Nephron progenitor cell (in vitro differentiated cells): ENCODE measurements at regions not wholly inside any gene's neighbourhood (a gene's known extent, or its start where the extent isn't known, plus 50 kb on each side); places are given as distances from the start of the nearest gene placed in this dataset.

ENCODE experiments used
- DNase-seq: peaks from one replicate; pipeline ENCODE4 v3.0.0; 2021
- H3K27ac Mint-ChIP-seq: 2 replicates; pipeline ENCODE4 v1.8.0; 2021; ENCODE audit warnings: mild to moderate bottlenecking, moderate library complexity, mixed read lengths
- H3K27me3 Mint-ChIP-seq: 2 replicates; pipeline ENCODE4 v1.8.0; 2021; ENCODE audit warnings: mild to moderate bottlenecking, low read depth, mixed read lengths; ENCODE audit not compliant: poor library complexity
- H3K36me3 Mint-ChIP-seq: 2 replicates; pipeline ENCODE4 v1.8.0; 2021; ENCODE audit warnings: low read depth, mixed read lengths
- H3K4me1 Mint-ChIP-seq: 2 replicates; pipeline ENCODE4 v1.8.0; 2021; ENCODE audit warnings: mixed read lengths
- H3K4me3 Mint-ChIP-seq: 2 replicates; pipeline ENCODE4 v1.8.0; 2021; ENCODE audit warnings: mild to moderate bottlenecking, moderate library complexity, mixed read lengths
- H3K9me3 Mint-ChIP-seq: 2 replicates; pipeline ENCODE4 v1.8.0; 2021; ENCODE audit warnings: mild to moderate bottlenecking, moderate library complexity, mixed read lengths
- CTCF ChIP-seq: fragments of 200-600 bp; sonication (generic); IDR thresholded peaks from 2 replicates; pipeline ENCODE4 v1.5.0; 2021; ENCODE audit warnings: antibody characterized with exemption

GRCh38 chrX:5537098-5537497 lies 691.6 kb downstream of the NLGN4X start:
- Mint-ChIP-seq H3K36me3 (no peaks in the 10 kb centered on the region), H3K27ac (no peak overlapping the region), H3K27me3 (peaks cover 9% of the 10 kb centered on the region), H3K9me3 (no peaks in the 10 kb centered on the region), H3K4me3 (no peak overlapping the region), H3K4me1 (no peaks in the 10 kb centered on the region)
- no peak for DNase-seq
- no peak for TF ChIP-seq CTCF

GRCh38 chrX:5536261-5536660 lies 692.4 kb downstream of the NLGN4X start:
- Mint-ChIP-seq H3K27me3 (peaks cover 11% of the 10 kb centered on the region), H3K4me3 (no peak overlapping the region), H3K4me1 (no peaks in the 10 kb centered on the region), H3K27ac (no peak overlapping the region), H3K36me3 (no peaks in the 10 kb centered on the region), H3K9me3 (no peaks in the 10 kb centered on the region)
- DNase-seq = no peak
- TF ChIP-seq CTCF = no peak

GRCh38 chrX:5528057-5528456 lies 700.6 kb downstream of the NLGN4X start:
- no peaks in the 10 kb centered on the region for H3K9me3 Mint-ChIP-seq
- H3K27me3 Mint-ChIP-seq = peaks cover 10% of the 10 kb centered on the region
- no peaks in the 10 kb centered on the region for H3K36me3 Mint-ChIP-seq
- H3K27ac Mint-ChIP-seq = no peak overlapping the region
- no peak for TF ChIP-seq CTCF
- no peak overlapping the region for H3K4me3 Mint-ChIP-seq
- no peak for DNase-seq
- no peaks in the 10 kb centered on the region for H3K4me1 Mint-ChIP-seq

- TF ChIP-seq CTCF = no peak
- no peaks in the 10 kb centered on the region for H3K4me1 Mint-ChIP-seq
- no peak overlapping the region for H3K4me3 Mint-ChIP-seq
- DNase-seq = no peak
- H3K36me3 Mint-ChIP-seq = no peaks in the 10 kb centered on the region
- peaks cover 3% of the 10 kb centered on the region for H3K27me3 Mint-ChIP-seq
- no peaks in the 10 kb centered on the region for H3K9me3 Mint-ChIP-seq
- H3K27ac Mint-ChIP-seq = no peak overlapping the region
Measured at GRCh38 chrX:5526191-5526590, 702.5 kb downstream of the NLGN4X start.

- no peak overlapping the region for H3K4me3 Mint-ChIP-seq
- peaks cover 4% of the 10 kb centered on the region for H3K9me3 Mint-ChIP-seq
- no peak for DNase-seq
- no peaks in the 10 kb centered on the region for H3K4me1 Mint-ChIP-seq
- no peaks in the 10 kb centered on the region for H3K27me3 Mint-ChIP-seq
- H3K27ac Mint-ChIP-seq = no peak overlapping the region
- no peak for TF ChIP-seq CTCF
- H3K36me3 Mint-ChIP-seq = no peaks in the 10 kb centered on the region
Measured at GRCh38 chrX:5490786-5491563, 737.7 kb downstream of the NLGN4X start.

- H3K27me3 Mint-ChIP-seq = peaks cover 5% of the 10 kb centered on the region
- no peak for TF ChIP-seq CTCF
- peaks cover 37% of the 10 kb centered on the region for H3K9me3 Mint-ChIP-seq
- H3K27ac Mint-ChIP-seq = no peak overlapping the region
- DNase-seq = no peak
- no peaks in the 10 kb centered on the region for H3K4me1 Mint-ChIP-seq
- no peaks in the 10 kb centered on the region for H3K36me3 Mint-ChIP-seq
- no peak overlapping the region for H3K4me3 Mint-ChIP-seq
Measured at GRCh38 chrX:5474282-5474681, 754.4 kb downstream of the NLGN4X start.
